IPS-11a (cell line): ENCODE measurements at regions not wholly inside any gene's neighbourhood (a gene's known extent, or its start where the extent isn't known, plus 50 kb on each side); places are given as distances from the start of the nearest gene placed in this dataset.
A peak's percentile ranks its signal among the peaks of the same experiment; 100 is the strongest.

ENCODE experiments used
- H3K4me3 ChIP-seq: one replicate; pipeline ENCODE4 v1.5.1; 2013; ENCODE audit warnings: low read depth, low read length, control low read depth

- no peak overlapping the region for H3K4me3 ChIP-seq
These were observed 50.7 kb upstream of the GPR157 start for GRCh38 chr1:9179463-9180110.

GRCh38 chr1:9180111-9180819 is 51.4 kb upstream of the GPR157 start:
- no peak overlapping the region for H3K4me3 ChIP-seq

GRCh38 chr1:9181176-9181906 is 52.4 kb upstream of the GPR157 start:
- peak overlapping the region; percentile 75 for H3K4me3 ChIP-seq

- H3K4me3 ChIP-seq, result peak overlapping the region; percentile 75
These were observed 52.4 kb upstream of the H6PD start for GRCh38 chr1:9181990-9182783.

- H3K4me3 ChIP-seq, result peak overlapping the region; percentile 75
These were observed 51.8 kb upstream of the H6PD start for GRCh38 chr1:9182784-9183257.

- peak overlapping the region; percentile 75 for H3K4me3 ChIP-seq
These were observed 51.1 kb upstream of the H6PD start for GRCh38 chr1:9183441-9183840.

GRCh38 chr1:9183898-9184297 is 50.7 kb upstream of the H6PD start:
- H3K4me3 ChIP-seq, result peak overlapping the region; percentile 75

GRCh38 chr1:9184749-9185148 is 49.8 kb upstream of the H6PD start:
- H3K4me3 ChIP-seq, result no peak overlapping the region
